Activated CD8-positive, alpha-beta T cell treated with anti-CD3 and anti-CD28 coated beads for 36 hours (primary cell): ENCODE measurements at regions not wholly inside any gene's neighbourhood (a gene's known extent, or its start where the extent isn't known, plus 50 kb on each side); places are given as distances from the start of the nearest gene placed in this dataset.
"Not testable (repeated sequence)": the region's sequence is repeated elsewhere in the genome, so short reads cannot be mapped to it uniquely, and the experiment has no call there.

Experiments used
- ATAC-seq: fragments of 200-7000 bp; cut with Tn5 transposase; one replicate; pipeline ENCODE4 v1.10.0; 2021; ENCODE audit warnings: mild to moderate bottlenecking, moderate library complexity
- CTCF ChIA-PET: fragments of 350-600 bp; sonication (Branson Sonifier 250); formaldehyde crosslinking; loops from one replicate; lab custom pipeline; 2021; ENCODE audit warnings: antibody characterized with exemption; lab: Charles Lee
- POLR2A ChIA-PET: fragments of 350-600 bp; sonication (Branson Sonifier 250); formaldehyde crosslinking; loops from one replicate; lab custom pipeline; 2021; ENCODE audit warnings: antibody characterized with exemption; lab: Charles Lee
- DNase-seq: peaks from one replicate; pipeline ENCODE4 v3.0.0-alpha.2; 2020
- H3K27ac Mint-ChIP-seq: one replicate; pipeline ENCODE4 v1.8.0; 2021; ENCODE audit warnings: mild to moderate bottlenecking, mixed read lengths
- H3K27me3 Mint-ChIP-seq: one replicate; pipeline ENCODE4 v1.8.0; 2021; ENCODE audit warnings: mixed read lengths
- H3K36me3 Mint-ChIP-seq: one replicate; pipeline ENCODE4 v1.8.0; 2021; ENCODE audit warnings: low read depth, mixed read lengths
- H3K4me1 Mint-ChIP-seq: one replicate; pipeline ENCODE4 v1.8.0; 2021; ENCODE audit warnings: low read depth, mixed read lengths
- H3K4me3 Mint-ChIP-seq: one replicate; pipeline ENCODE4 v1.8.0; 2021; ENCODE audit warnings: mild to moderate bottlenecking, moderate library complexity, mixed read lengths
- H3K9me3 Mint-ChIP-seq: one replicate; pipeline ENCODE4 v1.8.0; 2021; ENCODE audit warnings: mixed read lengths
- intact Hi-C: fragments of 100-400 bp; cut with micrococcal nuclease; formaldehyde crosslinking; loops from one replicate; pipeline ENCODE4 v1.10.0; 2022
- TF ChIP-seq, protein P1 (sequence below): fragments of 200-600 bp; IDR thresholded peaks from one replicate; pipeline ENCODE4 v1.8.0; 2022; ENCODE audit warnings: antibody characterized with exemption, mild to moderate bottlenecking

DNA sequence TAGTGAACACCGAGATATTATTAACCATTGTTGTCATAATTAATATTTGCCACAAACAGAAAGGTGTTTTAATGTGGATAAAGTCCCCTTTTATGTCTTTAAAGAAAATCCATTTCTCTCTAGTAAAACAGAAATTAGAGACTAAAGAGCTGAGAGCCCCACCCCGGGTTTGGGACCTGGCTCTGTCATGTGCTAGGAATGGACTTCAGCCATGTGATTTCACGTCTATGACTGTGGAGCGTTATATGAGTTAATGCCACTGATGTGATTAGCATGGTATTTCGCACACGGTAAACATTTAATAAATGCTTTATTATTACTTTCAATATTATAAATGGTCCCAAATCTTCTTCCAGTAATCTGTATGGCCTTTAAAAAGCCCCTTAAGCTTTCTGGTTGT, 205.0 kb upstream of the NFIA start:
- TF ChIP-seq, protein P1, sequence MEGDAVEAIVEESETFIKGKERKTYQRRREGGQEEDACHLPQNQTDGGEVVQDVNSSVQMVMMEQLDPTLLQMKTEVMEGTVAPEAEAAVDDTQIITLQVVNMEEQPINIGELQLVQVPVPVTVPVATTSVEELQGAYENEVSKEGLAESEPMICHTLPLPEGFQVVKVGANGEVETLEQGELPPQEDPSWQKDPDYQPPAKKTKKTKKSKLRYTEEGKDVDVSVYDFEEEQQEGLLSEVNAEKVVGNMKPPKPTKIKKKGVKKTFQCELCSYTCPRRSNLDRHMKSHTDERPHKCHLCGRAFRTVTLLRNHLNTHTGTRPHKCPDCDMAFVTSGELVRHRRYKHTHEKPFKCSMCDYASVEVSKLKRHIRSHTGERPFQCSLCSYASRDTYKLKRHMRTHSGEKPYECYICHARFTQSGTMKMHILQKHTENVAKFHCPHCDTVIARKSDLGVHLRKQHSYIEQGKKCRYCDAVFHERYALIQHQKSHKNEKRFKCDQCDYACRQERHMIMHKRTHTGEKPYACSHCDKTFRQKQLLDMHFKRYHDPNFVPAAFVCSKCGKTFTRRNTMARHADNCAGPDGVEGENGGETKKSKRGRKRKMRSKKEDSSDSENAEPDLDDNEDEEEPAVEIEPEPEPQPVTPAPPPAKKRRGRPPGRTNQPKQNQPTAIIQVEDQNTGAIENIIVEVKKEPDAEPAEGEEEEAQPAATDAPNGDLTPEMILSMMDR, result no peak
- ATAC-seq, result no peak
- ChIA-PET POLR2A (no interaction called here), CTCF (no interaction called here)
- DNase-seq, result no peak
- Mint-ChIP-seq H3K4me1 (peaks cover 3% of the 10 kb centered on the region), H3K9me3 (no peaks in the 10 kb centered on the region), H3K4me3 (no peak overlapping the region), H3K27me3 (peaks cover 9% of the 10 kb centered on the region), H3K36me3 (no peaks in the 10 kb centered on the region), H3K27ac (no peak overlapping the region)
- intact Hi-C loops, result no loop called here

GRCh38 chr1:60876952-60877351, 205.4 kb upstream of the NFIA start:
- H3K9me3 Mint-ChIP-seq, result no peaks in the 10 kb centered on the region
- peaks cover 9% of the 10 kb centered on the region for H3K27me3 Mint-ChIP-seq
- H3K27ac Mint-ChIP-seq, result no peak overlapping the region
- TF ChIP-seq, protein P1, result no peak
- DNase-seq (no peak), ATAC-seq (no peak)
- ChIA-PET CTCF (no interaction called here), POLR2A (no interaction called here)
- H3K4me1 Mint-ChIP-seq, result peaks cover 3% of the 10 kb centered on the region
- intact Hi-C loops, result no loop called here
- H3K36me3 Mint-ChIP-seq, result no peaks in the 10 kb centered on the region
- H3K4me3 Mint-ChIP-seq, result no peak overlapping the region

GRCh38 chr1:60875138-60875537, 207.2 kb upstream of the NFIA start:
- no peak overlapping the region for H3K27ac Mint-ChIP-seq
- no peak overlapping the region for H3K4me3 Mint-ChIP-seq
- DNase-seq, result no peak
- ATAC-seq, result no peak
- TF ChIP-seq, protein P1, result no peak
- POLR2A ChIA-PET, result no interaction called here
- no peaks in the 10 kb centered on the region for H3K36me3 Mint-ChIP-seq
- H3K4me1 Mint-ChIP-seq, result peaks cover 3% of the 10 kb centered on the region
- CTCF ChIA-PET, result interaction anchor here (1.0 kb wide), 1 partner anchor 27 kb away, joined by 3 read pairs; no protein-coding TSS in a partner anchor
- H3K9me3 Mint-ChIP-seq, result no peaks in the 10 kb centered on the region
- peaks cover 5% of the 10 kb centered on the region for H3K27me3 Mint-ChIP-seq
- intact Hi-C loops, result no loop called here

DNA sequence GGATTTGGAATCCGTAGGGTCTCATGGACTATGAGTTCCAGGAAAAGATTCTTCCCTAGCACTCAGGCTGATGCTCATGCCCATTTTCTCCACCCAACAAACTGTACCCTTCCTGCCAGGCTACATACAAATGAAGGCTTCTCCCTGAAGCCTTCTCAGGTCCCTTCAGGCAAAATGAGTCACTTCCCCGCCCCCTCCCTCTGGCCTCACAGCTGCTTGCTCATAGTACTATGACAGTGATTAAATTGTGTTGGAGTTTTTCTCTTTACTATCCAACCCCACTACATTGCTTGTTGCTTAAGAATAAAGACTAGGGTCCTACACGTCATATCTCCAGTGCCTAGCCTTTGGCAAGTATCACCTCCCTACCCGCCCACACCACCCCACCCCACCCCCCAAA, 207.6 kb upstream of the NFIA start:
- intact Hi-C loops, result no loop called here
- H3K4me1 Mint-ChIP-seq, result peaks cover 3% of the 10 kb centered on the region
- ATAC-seq, result peak; percentile 60
- no peaks in the 10 kb centered on the region for H3K36me3 Mint-ChIP-seq
- ChIA-PET POLR2A (no interaction called here), CTCF (interaction anchor here (1.0 kb wide), 1 partner anchor 26 kb away, joined by 3 read pairs; no protein-coding TSS in a partner anchor)
- no peaks in the 10 kb centered on the region for H3K9me3 Mint-ChIP-seq
- no peak overlapping the region for H3K4me3 Mint-ChIP-seq
- peak; percentile 55 for DNase-seq
- peaks cover 5% of the 10 kb centered on the region for H3K27me3 Mint-ChIP-seq
- TF ChIP-seq, protein P1, result no peak
- H3K27ac Mint-ChIP-seq, result no peak overlapping the region

DNA sequence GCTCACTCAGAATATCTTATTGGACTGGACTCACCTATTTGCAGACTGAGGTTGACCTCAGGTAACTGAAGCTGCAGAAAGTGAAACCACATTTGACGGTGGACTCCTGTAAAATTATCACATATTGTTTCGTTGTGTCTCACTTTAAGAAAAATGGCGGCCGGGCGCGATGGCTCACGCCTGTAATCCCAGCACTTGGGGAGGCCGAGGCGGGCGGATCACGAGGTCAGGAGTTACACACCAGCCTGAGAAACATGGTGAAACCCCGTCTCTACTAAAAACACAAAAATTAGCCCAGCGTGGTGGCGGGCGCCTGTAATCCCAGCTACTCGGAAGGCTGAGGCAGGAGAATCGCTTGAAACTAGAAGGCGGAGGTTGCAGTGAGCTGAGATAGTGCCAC, 209.0 kb upstream of the NFIA start:
- not testable (repeated sequence) for H3K27me3 Mint-ChIP-seq

More for the DNA sequence above, 209.0 kb upstream of the NFIA start:
- intact Hi-C loops, H3K9me3 Mint-ChIP-seq, DNase-seq, H3K36me3 Mint-ChIP-seq, ATAC-seq, CTCF ChIA-PET, H3K4me1 Mint-ChIP-seq, H3K4me3 Mint-ChIP-seq, H3K27ac Mint-ChIP-seq, POLR2A ChIA-PET: not testable (repeated sequence)
